ENCODE measurements at regions not wholly inside any gene's neighbourhood (a gene's known extent, or its start where the extent isn't known, plus 50 kb on each side); places are given as distances from the start of the nearest gene placed in this dataset.

GRCh38 chr13:47835470-47836228, 165.4 kb downstream of the SUCLA2 start:
- ATAC-seq (no peak), FAIRE-seq (no peak), DNase-seq (ENCODE audit: low spot score) (no peak)
- H3K27me3 ChIP-seq (ENCODE audit: control insufficient read depth in 1 of 2, insufficient read depth in 2 of 2, low read length in 2 of 2): no peaks in the 10 kb centered on the region
- H3K27ac ChIP-seq (ENCODE audit: extremely low read length, insufficient read depth, low read length): no peak overlapping the region
- no peaks in the 10 kb centered on the region for H3K9me3 ChIP-seq (ENCODE audit: low read length)
- ChIA-PET POLR2A (no interaction called here), CTCF (ENCODE audit: low intra/inter-chr PET ratio, low total read pairs) (no interaction called here)
- TF ChIP-seq SP5 (CRISPR knock-in tag; IDR thresholded peaks at IDR 0.05; ENCODE audit: borderline replicate concordance, low read depth): no peak
- H2AFZ ChIP-seq (ENCODE audit: low read length): no peak overlapping the region
- H3K9ac ChIP-seq (ENCODE audit: insufficient read depth, low read depth, low read length): no peak overlapping the region
- no peaks in the 10 kb centered on the region for H3K4me1 ChIP-seq (ENCODE audit: insufficient read depth, low read length)
- no peak overlapping the region for H3K4me2 ChIP-seq (ENCODE audit: low read depth, low read length)
- in situ Hi-C loops (cut with HindIII; ENCODE audit: extremely low pct_ligation_motif_present, low pct_unique_long_range_greater_than_20kb) (no loop called here), intact Hi-C loops (cut with micrococcal nuclease; ENCODE audit: unreplicated experiment) (no loop called here)
- WGBS (ENCODE audit: low lambda C conversion rate): 85% methylated on average over 8 of the region's 8 CpGs
- no TSS peak for BruUV-seq (replicated peaks)
- H3K36me3 ChIP-seq (replicated peaks in 1 of 2; ENCODE audit: control insufficient read depth in 1 of 2, insufficient read depth in 2 of 2, low read length in 2 of 2): no peaks in the 10 kb centered on the region
- H4K20me1 ChIP-seq (ENCODE audit: insufficient read depth, low read length): no peaks in the 10 kb centered on the region
- no peak overlapping the region for H3K4me3 ChIP-seq (replicated peaks in 1 of 3; ENCODE audit: insufficient read depth in 1 of 3, low read depth in 2 of 3, low read length in 3 of 3)
- H3K79me2 ChIP-seq (ENCODE audit: insufficient read depth, low read length): no peaks in the 10 kb centered on the region

- H4K20me1 ChIP-seq (ENCODE audit: insufficient read depth, low read length): no peaks in the 10 kb centered on the region
- no peaks in the 10 kb centered on the region for H3K36me3 ChIP-seq (replicated peaks in 1 of 2; ENCODE audit: control insufficient read depth in 1 of 2, insufficient read depth in 2 of 2, low read length in 2 of 2)
- DNase-seq (ENCODE audit: low spot score): no peak
- no peak for FAIRE-seq
- in situ Hi-C loops (cut with HindIII; ENCODE audit: extremely low pct_ligation_motif_present, low pct_unique_long_range_greater_than_20kb) (no loop called here), intact Hi-C loops (cut with micrococcal nuclease; ENCODE audit: unreplicated experiment) (no loop called here)
- no peak overlapping the region for H3K9ac ChIP-seq (ENCODE audit: insufficient read depth, low read depth, low read length)
- no TSS peak for BruUV-seq (replicated peaks)
- H3K4me3 ChIP-seq (replicated peaks in 1 of 3; ENCODE audit: insufficient read depth in 1 of 3, low read depth in 2 of 3, low read length in 3 of 3): no peak overlapping the region
- no peaks in the 10 kb centered on the region for H3K4me1 ChIP-seq (ENCODE audit: insufficient read depth, low read length)
- no peak overlapping the region for H2AFZ ChIP-seq (ENCODE audit: low read length)
- no peak overlapping the region for H3K27ac ChIP-seq (ENCODE audit: extremely low read length, insufficient read depth, low read length)
- H3K27me3 ChIP-seq (ENCODE audit: control insufficient read depth in 1 of 2, insufficient read depth in 2 of 2, low read length in 2 of 2): no peaks in the 10 kb centered on the region
- POLR2A ChIA-PET: no interaction called here
- no peak for ATAC-seq
- no peaks in the 10 kb centered on the region for H3K9me3 ChIP-seq (ENCODE audit: low read length)
- H3K4me2 ChIP-seq (ENCODE audit: low read depth, low read length): no peak overlapping the region
- H3K79me2 ChIP-seq (ENCODE audit: insufficient read depth, low read length): no peaks in the 10 kb centered on the region
- CTCF ChIA-PET (ENCODE audit: low intra/inter-chr PET ratio, low total read pairs): no interaction called here
- 80% methylated on average over 1 of the region's 1 CpG for WGBS (ENCODE audit: low lambda C conversion rate)
- no peak for TF ChIP-seq ETS1 (CRISPR knock-in tag; IDR thresholded peaks at IDR 0.05)
- TF ChIP-seq ZBTB46 (CRISPR knock-in tag; IDR thresholded peaks at IDR 0.05; ENCODE audit: borderline replicate concordance): no peak
- TF ChIP-seq SMARCE1 (IDR thresholded peaks at IDR 0.05; ENCODE audit: borderline replicate concordance): no peak
- TF ChIP-seq THAP9 (CRISPR knock-in tag; IDR thresholded peaks at IDR 0.05; ENCODE audit: borderline replicate concordance): no peak
- no peak for TF ChIP-seq ZFP37 (CRISPR knock-in tag; IDR thresholded peaks at IDR 0.05; ENCODE audit: borderline replicate concordance)
- TF ChIP-seq CAMTA2 (CRISPR knock-in tag; IDR thresholded peaks at IDR 0.05; ENCODE audit: borderline replicate concordance): no peak
- no peak for TF ChIP-seq IRX3 (CRISPR knock-in tag; IDR thresholded peaks at IDR 0.05; ENCODE audit: borderline replicate concordance, low read depth)
- TF ChIP-seq MAFG (CRISPR knock-in tag; IDR thresholded peaks at IDR 0.05): no peak
- TF ChIP-seq YEATS2 (CRISPR knock-in tag; IDR thresholded peaks at IDR 0.05; ENCODE audit: borderline replicate concordance): no peak
Measured at GRCh38 chr13:47832458-47832972, 168.6 kb downstream of the SUCLA2 start.

Data from HepG2 (cell line).